K562 (cell line): ENCODE measurements at regions not wholly inside any gene's neighbourhood (a gene's known extent, or its start where the extent isn't known, plus 50 kb on each side); places are given as distances from the start of the nearest gene placed in this dataset.
A peak's percentile ranks its signal among the peaks of the same experiment; 100 is the strongest.

Source experiments
- ARID1B ChIP-seq: fragments of 450-650 bp; IDR thresholded peaks from 2 replicates; pipeline ENCODE4 v1.6.1; 2016; ENCODE audit warnings: antibody characterized with exemption, mild to moderate bottlenecking, inconsistent platforms
- ATF1 ChIP-seq, 2 experiments: fragments of 450-650 bp in 1 of 2; IDR thresholded peaks; 2 replicates each; pipeline ENCODE4 v1.6.1; 2016; ENCODE audit warnings: missing compliant biosample characterization in 1 of 2, missing genetic modification characterization in 1 of 2
- ATF4 ChIP-seq: fragments of 450-650 bp; formaldehyde crosslinking; IDR thresholded peaks from 2 replicates; pipeline ENCODE4 v1.4.0; 2022; ENCODE audit warnings: mild to moderate bottlenecking, moderate library complexity
- CBFA2T2 ChIP-seq: fragments of 450-650 bp; conservative IDR thresholded peaks from 2 replicates; pipeline ENCODE4 v1.6.1; 2017; ENCODE audit warnings: mild to moderate bottlenecking
- CBX1 ChIP-seq: sonication (generic); IDR thresholded peaks from 2 replicates; pipeline ENCODE4 v1.6.1; 2016; ENCODE audit warnings: antibody characterized with exemption, low read depth, mild to moderate bottlenecking
- DACH1 ChIP-seq: fragments of 450-650 bp; IDR thresholded peaks from 2 replicates; pipeline ENCODE4 v1.6.1; 2018; ENCODE audit not compliant: partially characterized antibody
- FOXJ2 ChIP-seq: fragments of 200-800 bp; sonication (Bioruptor generic); IDR thresholded peaks from 2 replicates; pipeline ENCODE4 v1.6.1; 2016; ENCODE audit warnings: missing genetic modification characterization, missing compliant biosample characterization
- MIER1 ChIP-seq: fragments of 450-650 bp; IDR thresholded peaks from 2 replicates; pipeline ENCODE4 v1.6.1; 2016; ENCODE audit warnings: antibody characterized with exemption, mild to moderate bottlenecking, low read depth
- NR2C2 ChIP-seq, 2 experiments: fragments of 200-800 bp in 1 of 2; sonication (Bioruptor generic) in 1 of 2; sonication (generic) in 1 of 2; formaldehyde crosslinking in 1 of 2; IDR thresholded peaks; 2 replicates each; pipeline versions ENCODE4 v1.6.1 to v1.8.0; 2016 to 2022; ENCODE audit warnings: mild to moderate bottlenecking in 1 of 2, missing compliant biosample characterization in 1 of 2, missing genetic modification characterization in 1 of 2, missing genetic modification reagents in 1 of 2
- PHF20 ChIP-seq: fragments of 450-650 bp; IDR thresholded peaks from 2 replicates; pipeline ENCODE4 v1.6.1; 2018; ENCODE audit not compliant: partially characterized antibody
- PML ChIP-seq: IDR thresholded peaks from 2 replicates; pipeline ENCODE4 v1.6.1; 2012; ENCODE audit warnings: low read length, inconsistent platforms
- POLR2A ChIP-seq: fragments of 450-650 bp; conservative IDR thresholded peaks from 2 replicates; pipeline ENCODE4 v1.6.1; 2016
- PURB ChIP-seq: sonication (generic); formaldehyde crosslinking; IDR thresholded peaks from 2 replicates; pipeline ENCODE4 v1.9.0; 2021; ENCODE audit warnings: low read depth, mild to moderate bottlenecking, missing genetic modification reagents
- SMARCB1 ChIP-seq: IDR thresholded peaks from 2 replicates; pipeline ENCODE4 v1.6.1; 2011; ENCODE audit warnings: improper control_type of control experiment, low read depth; ENCODE audit not compliant: insufficient read length
- TARDBP ChIP-seq: fragments of 450-650 bp; IDR thresholded peaks from 2 replicates; pipeline ENCODE4 v1.6.1; 2016
- TBL1XR1 ChIP-seq, 2 experiments: IDR thresholded peaks; 2 replicates each; pipeline ENCODE4 v1.6.1; 2012; ENCODE audit warnings: improper control_type of control experiment in 2 of 2, low read length in 2 of 2, mild to moderate bottlenecking in 1 of 2
- TRIM25 ChIP-seq: fragments of 450-650 bp; IDR thresholded peaks from 2 replicates; pipeline ENCODE4 v1.7.0; 2016; ENCODE audit warnings: borderline replicate concordance
- XRCC4 ChIP-seq: IDR thresholded peaks from one replicate; pipeline ENCODE4 v1.6.1; 2011; ENCODE audit not compliant: insufficient read depth, insufficient read length; ENCODE audit errors: extremely low read depth
- YY1 ChIP-seq, 3 experiments: IDR thresholded peaks; 2 replicates each; pipeline ENCODE4 v1.6.1; 2011; ENCODE audit warnings: low read length in 2 of 3, mild to moderate bottlenecking in 2 of 3, moderate library complexity in 2 of 3, borderline replicate concordance in 1 of 3, control low read depth in 1 of 3, low read depth in 1 of 3; ENCODE audit not compliant: insufficient read depth in 3 of 3, insufficient replicate concordance in 2 of 3, control insufficient read depth in 1 of 3, insufficient read length in 1 of 3; ENCODE audit errors: extremely low read depth in 1 of 3
- ZKSCAN1 ChIP-seq: fragments of 150-350 bp; IDR thresholded peaks from 2 replicates; pipeline ENCODE4 v1.6.1; 2016; ENCODE audit warnings: low read depth, low read length
- TF ChIP-seq, protein P1 (sequence below), 3 experiments: IDR thresholded peaks in 2 of 3; conservative IDR thresholded peaks in 1 of 3; 2 replicates each; pipeline ENCODE4 v1.5.1; 2011 to 2012; ENCODE audit warnings: low read length in 3 of 3, mild to moderate bottlenecking in 3 of 3, control low read depth in 2 of 3, improper control_type of control experiment in 1 of 3, inconsistent platforms in 1 of 3, low read depth in 1 of 3, mixed read lengths in 1 of 3, moderate library complexity in 1 of 3; ENCODE audit not compliant: insufficient read depth in 2 of 3

DNA sequence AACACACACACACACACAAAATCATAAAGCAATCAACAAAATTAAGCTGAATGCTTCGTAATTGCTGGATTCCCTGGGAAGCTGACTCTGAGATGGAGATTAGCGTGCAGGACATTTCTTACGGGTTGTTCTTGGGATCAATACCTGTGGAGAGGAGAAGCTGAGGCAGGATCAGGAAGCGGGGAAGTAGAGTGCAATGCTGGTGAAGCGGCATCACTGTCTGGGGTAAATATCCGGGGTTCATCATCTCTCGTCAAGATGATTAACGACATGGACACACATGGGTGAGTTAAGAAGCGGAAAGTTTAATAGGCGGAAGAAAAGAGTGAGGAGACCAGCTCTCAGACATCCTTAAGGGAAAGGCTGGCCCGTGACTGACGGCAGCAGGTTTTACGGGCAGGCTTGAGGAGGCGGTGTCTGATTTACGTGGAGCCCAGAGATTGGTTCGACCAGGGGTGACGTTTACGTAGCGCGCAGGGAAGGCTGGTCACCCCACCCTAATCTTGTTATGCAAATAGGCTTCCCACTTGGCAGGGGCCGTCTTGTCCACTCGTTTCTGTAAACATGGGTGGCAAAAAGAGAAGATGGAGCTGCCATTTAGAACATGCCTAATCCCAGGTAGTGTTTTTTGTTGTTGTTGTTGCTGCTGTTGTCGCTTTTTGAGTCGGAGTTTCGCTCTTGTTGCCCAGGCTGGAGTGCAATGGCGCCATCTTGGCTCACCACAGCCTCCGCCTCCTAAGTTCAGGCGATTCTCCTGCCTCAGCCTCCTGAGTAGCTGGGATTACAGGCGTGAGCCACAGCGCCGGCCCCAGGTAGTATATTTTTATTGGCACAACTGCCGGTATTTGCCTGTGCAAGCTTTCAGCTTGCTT lies 135.6 kb upstream of the KCNJ15 start (continued):
- peak; percentile 28; the same call in 1 of the 2 replicates for TF ChIP-seq ARID1B
- TF ChIP-seq ZKSCAN1 = 0 out of 2 replicates have a peak, but pooled peaks have one; percentile 36
- TF ChIP-seq ATF4 (CRISPR knock-in tag) = peak; percentile 48; the same call in 1 of the 2 replicates
- TF ChIP-seq TRIM25 = no peak
- TF ChIP-seq PURB = no peak
- peak; percentile 66; the same call in 1 of the 2 replicates for TF ChIP-seq FOXJ2 (tag)
- TF ChIP-seq PML = peak; percentile 92
- TF ChIP-seq MIER1 = peak; percentile 27; the same call in 1 of the 2 replicates
- TF ChIP-seq YY1 (IDR thresholded peaks at IDR 0.05; ENCODE audit: borderline replicate concordance in 1 of 3, control insufficient read depth in 1 of 3, extremely low read depth in 1 of 3, insufficient read depth in 3 of 3, insufficient read length in 1 of 3, insufficient replicate concordance in 2 of 3, low read depth in 1 of 3, low read length in 2 of 3) = peak; percentile 77 to 92 (median 88)
- TF ChIP-seq, protein P1, sequence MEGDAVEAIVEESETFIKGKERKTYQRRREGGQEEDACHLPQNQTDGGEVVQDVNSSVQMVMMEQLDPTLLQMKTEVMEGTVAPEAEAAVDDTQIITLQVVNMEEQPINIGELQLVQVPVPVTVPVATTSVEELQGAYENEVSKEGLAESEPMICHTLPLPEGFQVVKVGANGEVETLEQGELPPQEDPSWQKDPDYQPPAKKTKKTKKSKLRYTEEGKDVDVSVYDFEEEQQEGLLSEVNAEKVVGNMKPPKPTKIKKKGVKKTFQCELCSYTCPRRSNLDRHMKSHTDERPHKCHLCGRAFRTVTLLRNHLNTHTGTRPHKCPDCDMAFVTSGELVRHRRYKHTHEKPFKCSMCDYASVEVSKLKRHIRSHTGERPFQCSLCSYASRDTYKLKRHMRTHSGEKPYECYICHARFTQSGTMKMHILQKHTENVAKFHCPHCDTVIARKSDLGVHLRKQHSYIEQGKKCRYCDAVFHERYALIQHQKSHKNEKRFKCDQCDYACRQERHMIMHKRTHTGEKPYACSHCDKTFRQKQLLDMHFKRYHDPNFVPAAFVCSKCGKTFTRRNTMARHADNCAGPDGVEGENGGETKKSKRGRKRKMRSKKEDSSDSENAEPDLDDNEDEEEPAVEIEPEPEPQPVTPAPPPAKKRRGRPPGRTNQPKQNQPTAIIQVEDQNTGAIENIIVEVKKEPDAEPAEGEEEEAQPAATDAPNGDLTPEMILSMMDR (IDR thresholded peaks at IDR 0.05 in 2 of 3, conservative IDR thresholded peaks at IDR 0.05 in 1 of 3; ENCODE audit: insufficient read depth in 2 of 3, low read depth in 1 of 3, low read length in 3 of 3) = peak in 1 of 3 experiments; percentile 13; a peak in 1 of 6 replicates
- no peak for TF ChIP-seq XRCC4
- TF ChIP-seq TBL1XR1 (IDR thresholded peaks at IDR 0.05; ENCODE audit: low read length in 2 of 2) = peak in 1 of 2 experiments; percentile 63; a peak in 3 of 4 replicates
- TF ChIP-seq DACH1 = peak; percentile 63
- TF ChIP-seq CBX1 = peak; percentile 75; the same call in 1 of the 2 replicates
- peak; percentile 99 for TF ChIP-seq POLR2A
- no peak for TF ChIP-seq CBFA2T2
- TF ChIP-seq ATF1 (CRISPR knock-in tag; IDR thresholded peaks at IDR 0.05) = peak; percentile 59; the same call in 1 of the 2 replicates
- peak; percentile 99 for TF ChIP-seq ATF1 (tag; IDR thresholded peaks at IDR 0.05)
- TF ChIP-seq NR2C2 (CRISPR knock-in tag; IDR thresholded peaks at IDR 0.05) = no peak
- peak; percentile 74; the same call in 1 of the 2 replicates for TF ChIP-seq NR2C2 (tag; IDR thresholded peaks at IDR 0.05)
- no peak for TF ChIP-seq SMARCB1
- peak; percentile 77 for TF ChIP-seq PHF20
- 0 out of 2 replicates have a peak, but pooled peaks have one; percentile 25 for TF ChIP-seq TARDBP
